ENCODE measurements at regions not wholly inside any gene's neighbourhood (a gene's known extent, or its start where the extent isn't known, plus 50 kb on each side); places are given as distances from the start of the nearest gene placed in this dataset.
A peak's percentile ranks its signal among the peaks of the same experiment; 100 is the strongest.
"Not testable (repeated sequence)": the region's sequence is repeated elsewhere in the genome, so short reads cannot be mapped to it uniquely, and the experiment has no call there.

DNA sequence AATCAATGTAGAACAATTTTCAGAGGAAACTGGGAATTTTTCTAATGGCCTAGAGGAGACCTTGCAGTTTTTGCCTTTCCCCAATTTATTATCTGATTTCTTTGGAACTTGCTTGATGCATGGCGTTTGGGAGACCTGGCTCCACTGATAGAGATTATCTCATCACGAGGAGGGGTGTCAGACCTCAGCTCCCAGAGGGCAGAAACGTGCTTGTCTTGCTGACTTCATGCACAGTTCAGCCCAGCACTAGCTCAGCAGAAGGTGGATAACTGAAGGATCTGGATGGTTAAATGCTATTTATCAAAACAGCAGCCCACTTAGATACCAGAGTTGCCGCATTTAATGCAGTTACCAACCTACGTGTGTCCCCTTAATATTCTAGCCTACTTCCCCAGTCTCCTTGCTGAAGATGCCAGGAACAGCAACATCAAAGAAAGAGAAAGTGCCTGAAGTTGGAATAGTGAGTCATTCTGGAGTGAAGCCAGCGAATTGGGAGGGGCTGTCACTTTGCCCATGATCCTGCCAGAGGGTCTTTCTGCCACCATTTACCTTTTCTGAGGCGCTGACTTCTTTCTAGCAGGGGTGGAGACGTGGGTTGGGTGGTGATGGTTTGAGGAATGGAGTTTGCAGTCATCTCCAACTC lies 133.5 kb upstream of the CADM1 start:
- no peaks in the 10 kb centered on the region for H3K9me3 Mint-ChIP-seq
- no peaks in the 10 kb centered on the region for H3K36me3 Mint-ChIP-seq (ENCODE audit: low read depth)
- no peak for TF ChIP-seq CTCF (IDR thresholded peaks at IDR 0.05; ENCODE audit: unreplicated experiment in 3 of 3)
- H3K4me3 Mint-ChIP-seq, result no peak overlapping the region
- H3K4me1 Mint-ChIP-seq, result peaks cover 8% of the 10 kb centered on the region
- H3K27ac Mint-ChIP-seq, result no peak overlapping the region
- H3K27me3 Mint-ChIP-seq (ENCODE audit: low read depth), result peaks cover 50% of the 10 kb centered on the region

- TF ChIP-seq CTCF (IDR thresholded peaks at IDR 0.05; ENCODE audit: unreplicated experiment in 3 of 3), result no peak
- Mint-ChIP-seq H3K4me3 (no peak overlapping the region), H3K9me3 (peaks cover 3% of the 10 kb centered on the region), H3K27me3 (ENCODE audit: low read depth) (peaks cover 49% of the 10 kb centered on the region), H3K27ac (no peak overlapping the region), H3K36me3 (ENCODE audit: low read depth) (no peaks in the 10 kb centered on the region), H3K4me1 (peaks cover 8% of the 10 kb centered on the region)
Measured at GRCh38 chr11:115636753-115637527, 132.7 kb upstream of the CADM1 start.

DNA sequence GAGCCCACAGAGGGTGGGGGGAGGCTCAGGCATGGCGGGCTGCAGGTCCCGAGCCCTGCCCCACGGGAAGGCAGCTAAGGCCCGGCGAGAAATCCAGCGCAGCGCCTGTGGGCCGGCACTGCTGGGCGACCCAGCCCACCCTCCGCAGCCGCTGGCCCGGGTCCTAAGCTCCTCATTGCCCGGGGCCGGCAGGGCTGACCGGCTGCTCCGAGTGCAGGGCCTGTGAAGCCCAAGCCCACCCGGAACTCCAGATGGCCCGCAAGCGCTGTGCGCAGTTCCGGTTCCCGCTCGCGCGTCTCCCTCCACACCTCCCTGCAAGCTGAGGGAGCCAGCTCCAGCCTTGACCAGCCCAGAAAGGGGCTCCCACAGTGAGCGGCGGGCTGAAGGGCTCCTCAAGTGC lies 129.8 kb upstream of the CADM1 start:
- H3K4me3 Mint-ChIP-seq; H3K36me3 Mint-ChIP-seq (ENCODE audit: low read depth); H3K27ac Mint-ChIP-seq; H3K9me3 Mint-ChIP-seq: not testable (repeated sequence)
- peaks cover 57% of the 10 kb centered on the region for H3K27me3 Mint-ChIP-seq (ENCODE audit: low read depth)
- H3K4me1 Mint-ChIP-seq, result peaks cover 21% of the 10 kb centered on the region

DNA sequence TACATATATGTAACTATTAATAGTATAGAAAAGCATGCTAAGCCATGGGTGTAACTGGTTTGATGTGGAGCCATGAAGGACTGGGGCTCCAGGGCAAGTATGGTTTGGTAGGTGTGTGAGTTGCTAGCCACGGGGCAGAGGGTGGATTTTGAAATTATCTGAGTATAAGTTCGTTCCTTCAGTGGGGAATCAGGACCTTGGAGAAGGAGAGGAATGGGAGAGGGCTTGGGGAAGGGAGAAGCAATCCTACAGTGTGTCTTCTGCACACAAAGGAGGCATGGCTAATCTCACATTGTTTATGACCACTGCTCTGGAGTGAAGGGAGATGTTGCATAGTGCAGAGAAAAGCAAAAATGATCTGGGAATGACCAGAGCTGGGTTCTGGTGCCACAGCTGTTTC lies 127.8 kb upstream of the CADM1 start:
- Mint-ChIP-seq H3K36me3 (ENCODE audit: low read depth) (no peaks in the 10 kb centered on the region), H3K9me3 (peaks cover 3% of the 10 kb centered on the region), H3K27me3 (ENCODE audit: low read depth) (peaks cover 50% of the 10 kb centered on the region), H3K27ac (no peak overlapping the region), H3K4me1 (peaks cover 17% of the 10 kb centered on the region), H3K4me3 (no peak overlapping the region)
- no peak for TF ChIP-seq CTCF (IDR thresholded peaks at IDR 0.05; ENCODE audit: unreplicated experiment in 3 of 3)

DNA sequence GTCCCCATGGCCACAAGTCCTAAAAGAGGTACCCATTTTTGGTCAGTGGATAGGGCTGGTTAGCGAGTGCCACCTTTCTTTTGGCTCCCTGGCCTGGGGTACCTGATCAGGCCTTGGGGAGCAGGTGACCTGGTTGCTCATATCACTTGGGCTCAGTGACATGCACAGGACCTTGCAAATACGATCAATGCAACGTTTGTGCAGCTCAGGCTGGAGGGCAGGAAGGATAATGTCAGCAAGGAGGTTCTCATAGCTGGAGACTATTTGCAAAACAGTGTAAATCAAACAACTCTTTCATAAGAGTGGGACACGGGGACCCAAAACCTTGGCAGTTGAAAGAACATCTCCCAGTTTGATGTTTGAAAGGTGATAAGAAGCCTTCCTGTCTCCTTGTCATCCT lies 127.4 kb upstream of the CADM1 start:
- TF ChIP-seq CTCF (IDR thresholded peaks at IDR 0.05; ENCODE audit: unreplicated experiment in 3 of 3), result no peak

DNA sequence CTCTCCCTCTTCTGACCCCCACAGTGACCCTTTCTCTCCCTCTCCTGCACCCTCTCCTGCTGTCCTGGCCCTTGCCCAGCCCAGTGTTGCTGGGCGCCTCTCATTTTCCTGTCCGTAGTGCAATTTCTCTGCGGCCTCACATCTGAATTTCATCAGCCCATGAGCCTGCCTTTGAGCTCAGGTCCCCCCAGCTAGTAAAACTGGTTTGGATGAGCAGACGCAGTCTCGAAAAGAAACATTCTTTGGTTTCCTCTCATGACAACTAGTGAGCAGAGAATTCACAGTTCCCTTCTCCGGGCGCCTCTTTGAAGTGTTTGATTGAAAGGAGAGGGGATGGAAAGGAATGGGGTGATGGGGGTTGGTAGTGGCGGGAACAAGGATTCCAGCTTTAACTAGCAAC lies 126.0 kb upstream of the CADM1 start:
- H3K4me3 Mint-ChIP-seq, result no peak overlapping the region
- H3K27ac Mint-ChIP-seq, result peak overlapping the region in 2 of 3 experiments; percentile 4 to 20
- H3K27me3 Mint-ChIP-seq (ENCODE audit: low read depth), result peaks cover 60% of the 10 kb centered on the region
- peaks cover 3% of the 10 kb centered on the region for H3K9me3 Mint-ChIP-seq
- peaks cover 25% of the 10 kb centered on the region for H3K4me1 Mint-ChIP-seq
- TF ChIP-seq CTCF (IDR thresholded peaks at IDR 0.05; ENCODE audit: unreplicated experiment in 3 of 3), result no peak
- H3K36me3 Mint-ChIP-seq (ENCODE audit: low read depth), result no peaks in the 10 kb centered on the region

More for the DNA sequence above, 127.4 kb upstream of the CADM1 start:
- H3K9me3 Mint-ChIP-seq, result peaks cover 3% of the 10 kb centered on the region
- no peak overlapping the region for H3K27ac Mint-ChIP-seq
- H3K4me3 Mint-ChIP-seq, result no peak overlapping the region
- H3K4me1 Mint-ChIP-seq, result peaks cover 13% of the 10 kb centered on the region
- H3K27me3 Mint-ChIP-seq (ENCODE audit: low read depth), result peaks cover 50% of the 10 kb centered on the region
- no peaks in the 10 kb centered on the region for H3K36me3 Mint-ChIP-seq (ENCODE audit: low read depth)
